Esophagus squamous epithelium (tissue), 5 donors: ENCODE measurements at regions not wholly inside any gene's neighbourhood (a gene's known extent, or its start where the extent isn't known, plus 50 kb on each side); places are given as distances from the start of the nearest gene placed in this dataset.

ENCODE experiments used
- DNase-seq: peaks from one replicate; lab custom pipeline; 2025; lab: John Stamatoyannopoulos, UW
- H3K27ac ChIP-seq, 4 donors: fragments of 200-600 bp; sonication (generic); one replicate each; pipeline ENCODE4 v1.5.1; 2016 to 2019; ENCODE audit warnings: mild to moderate bottlenecking in 1 of 4
- H3K27me3 ChIP-seq, 4 donors: fragments of 200-600 bp; sonication (generic); 1 replicate in 3 of 4; 2 replicates in 1 of 4; pipeline versions ENCODE4 v1.5.1 to v1.6.0; 2017 to 2021; ENCODE audit warnings: antibody characterized with exemption in 1 of 4
- H3K36me3 ChIP-seq, 3 donors: fragments of 200-600 bp; sonication (generic); one replicate each; pipeline ENCODE4 v1.5.1; 2016 to 2019
- H3K4me1 ChIP-seq, 3 donors: fragments of 200-600 bp; sonication (generic); one replicate each; pipeline ENCODE4 v1.5.1; 2017 to 2019
- H3K4me3 ChIP-seq, 4 donors: fragments of 200-600 bp; sonication (generic); 1 replicate in 3 of 4; 2 replicates in 1 of 4; pipeline ENCODE4 v1.5.1; 2016 to 2019; ENCODE audit warnings: mild to moderate bottlenecking in 2 of 4, moderate library complexity in 1 of 4
- H3K9me3 ChIP-seq, 3 donors: fragments of 200-600 bp; sonication (generic); one replicate each; pipeline ENCODE4 v1.5.1; 2016 to 2019
- CTCF ChIP-seq, 6 experiments: fragments of 450-650 bp in 4 of 6; fragments of 200-600 bp in 2 of 6; sonication (generic) in 2 of 6; IDR thresholded peaks; one replicate each; pipeline ENCODE4 v1.5.1; 2016 to 2019; ENCODE audit warnings: antibody characterized with exemption in 6 of 6, mild to moderate bottlenecking in 4 of 6, moderate library complexity in 4 of 6
- POLR2A ChIP-seq, 4 donors: fragments of 450-650 bp; IDR thresholded peaks; one replicate each; pipeline ENCODE4 v1.6.1; 2017; ENCODE audit warnings: antibody characterized with exemption in 4 of 4, mild to moderate bottlenecking in 4 of 4, moderate library complexity in 3 of 4
- WGBS, 2 donors: methylation state at CpG; one replicate each; pipeline ENCODE4 v1.1.5; 2018; 5-methylcytosine and 5-hydroxymethylcytosine counted together
- intact Hi-C: fragments of 100-400 bp; cut with DNase I; formaldehyde crosslinking; loops from one replicate; pipeline ENCODE4 v1.15.0; 2022
- small RNA-seq, 4 donors: library from RNA; depleted of rRNA; stranded (forward); fragments of <200 nt; gene quantifications; one replicate each; pipeline ENCODE3, GENCODE V24; 2016
- donor health status: DM: yes; HTN: yes; CAD: no.

GRCh38 chr16:65178151-65178550 is 56.3 kb upstream of the CDH11 start:
- WGBS, 2 donors, result 70 to 74% methylated on average over 4 of the region's 4 CpGs
- Histone ChIP-seq H3K36me3 (no peaks in the 10 kb centered on the region), H3K4me3 (no peak overlapping the region), H3K27me3 (no peaks in the 10 kb centered on the region), H3K9me3 (no peaks in the 10 kb centered on the region), H3K27ac (no peak overlapping the region), H3K4me1 (no peaks in the 10 kb centered on the region)
- no peak for DNase-seq
- intact Hi-C loops, result no loop called here
- TF ChIP-seq CTCF (IDR thresholded peaks at IDR 0.05), result no peak

- TF ChIP-seq POLR2A (IDR thresholded peaks at IDR 0.05) (no peak), CTCF (IDR thresholded peaks at IDR 0.05) (no peak)
- 27 to 33% methylated on average over 6 of the region's 6 CpGs for WGBS, 2 donors
- no peak overlapping the region for H3K27ac ChIP-seq
These were observed 54.7 kb upstream of the CDH11 start for GRCh38 chr16:65176603-65177002.

GRCh38 chr16:65172356-65172755 is 50.5 kb upstream of the CDH11 start:
- intact Hi-C loops, result no loop called here
- no peak for TF ChIP-seq POLR2A (IDR thresholded peaks at IDR 0.05)
- TF ChIP-seq CTCF (IDR thresholded peaks at IDR 0.05), result no peak
- no peak overlapping the region for H3K27ac ChIP-seq
- no peak overlapping the region for H3K4me3 ChIP-seq
- no peaks in the 10 kb centered on the region for H3K4me1 ChIP-seq
- no peaks in the 10 kb centered on the region for H3K27me3 ChIP-seq
- no peak for DNase-seq
- WGBS, 2 donors, result 70 to 84% methylated on average over 2 of the region's 2 CpGs
- no peaks in the 10 kb centered on the region for H3K9me3 ChIP-seq
- H3K36me3 ChIP-seq, result no peaks in the 10 kb centered on the region

More at GRCh38 chr16:65176603-65177002, 54.7 kb upstream of the CDH11 start:
- Histone ChIP-seq H3K27me3 (no peaks in the 10 kb centered on the region), H3K9me3 (no peaks in the 10 kb centered on the region), H3K4me3 (no peak overlapping the region), H3K4me1 (no peaks in the 10 kb centered on the region), H3K36me3 (no peaks in the 10 kb centered on the region)
- no peak for DNase-seq
- intact Hi-C loops, result no loop called here

Small RNA genes in the stretch of these regions (small RNA-seq; reads per million reads assigned to genes)
- 0 reads per million in 4 donors for gene AC025281.1
- 0 to 0.09 (median 0) reads per million in 4 donors for gene RNA5SP428
